GM19239 (cell line): ENCODE measurements at regions not wholly inside any gene's neighbourhood (a gene's known extent, or its start where the extent isn't known, plus 50 kb on each side); places are given as distances from the start of the nearest gene placed in this dataset.
A peak's percentile ranks its signal among the peaks of the same experiment; 100 is the strongest.
"Not testable (repeated sequence)": the region's sequence is repeated elsewhere in the genome, so short reads cannot be mapped to it uniquely, and the experiment has no call there.

Source experiments
- DNase-seq: peaks from one replicate; pipeline ENCODE4 v3.0.0; 2011; ENCODE audit warnings: low spot score; ENCODE audit not compliant: insufficient read length
- FAIRE-seq: peaks from 2 replicates; lab custom pipeline; 2011; peaks lifted over from hg19 to GRCh38; lab: Jason Lieb, UNC

DNA sequence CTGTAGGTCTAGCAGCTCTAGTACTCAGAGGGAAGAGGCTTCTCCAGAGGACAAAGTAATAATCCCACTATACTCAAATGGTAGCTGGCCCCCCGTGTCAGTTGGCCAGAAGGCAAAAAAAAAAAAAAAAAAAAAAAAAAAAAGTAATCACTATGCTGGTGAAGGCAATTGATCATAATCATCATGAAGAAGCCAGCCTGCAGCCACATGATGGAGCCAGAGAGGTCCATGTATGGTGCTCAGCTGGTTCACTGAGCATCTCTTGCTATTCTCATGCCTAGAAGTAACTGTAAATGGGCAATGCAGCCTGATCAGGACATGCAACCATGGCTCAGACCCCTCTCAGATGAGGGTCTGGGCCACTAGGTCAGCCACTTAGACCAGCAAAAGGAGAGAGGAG is 378.8 kb downstream of the MED13L start:
- FAIRE-seq (no peak), DNase-seq (no peak)

DNA sequence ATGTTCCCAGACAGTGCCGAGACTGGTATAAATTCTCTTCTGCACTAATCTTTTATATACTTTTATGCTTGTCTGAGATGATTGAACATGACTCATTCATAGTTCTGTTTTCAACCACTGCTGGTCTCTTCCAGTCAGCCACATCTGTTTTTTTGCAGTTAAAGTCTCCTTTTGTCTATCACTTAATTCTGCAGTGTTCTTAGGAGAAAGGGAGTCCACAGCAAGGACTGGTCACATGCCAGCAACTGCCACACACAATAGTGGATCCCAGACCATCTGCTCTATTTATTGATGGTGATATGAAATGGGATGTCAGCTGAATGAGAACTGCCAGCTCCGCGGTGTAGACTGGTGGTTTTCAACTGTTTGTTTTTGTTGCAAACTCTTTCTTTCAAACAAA is 379.8 kb downstream of the MED13L start:
- no peak for DNase-seq
- FAIRE-seq, result no peak

DNA sequence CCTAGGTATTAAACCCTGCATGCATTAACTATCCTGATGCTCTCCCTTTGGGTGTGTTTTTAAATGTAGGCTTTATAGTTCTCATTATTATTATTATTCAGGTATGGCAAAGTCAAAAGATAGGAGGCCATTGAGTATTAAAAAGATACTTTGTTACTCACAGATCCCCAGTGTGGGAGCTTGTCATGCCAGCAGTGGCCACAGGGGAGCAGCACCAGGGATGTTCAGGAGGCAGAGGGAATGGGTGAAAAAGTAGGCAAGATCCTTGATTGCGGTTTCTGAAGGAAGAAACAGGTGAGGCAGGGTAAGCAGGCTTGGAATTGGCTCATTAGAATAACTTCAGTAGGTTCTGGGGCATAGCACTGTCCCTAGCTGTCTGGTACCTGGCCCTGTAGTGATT is 382.2 kb downstream of the MED13L start:
- DNase-seq (no peak), FAIRE-seq (no peak)

DNA sequence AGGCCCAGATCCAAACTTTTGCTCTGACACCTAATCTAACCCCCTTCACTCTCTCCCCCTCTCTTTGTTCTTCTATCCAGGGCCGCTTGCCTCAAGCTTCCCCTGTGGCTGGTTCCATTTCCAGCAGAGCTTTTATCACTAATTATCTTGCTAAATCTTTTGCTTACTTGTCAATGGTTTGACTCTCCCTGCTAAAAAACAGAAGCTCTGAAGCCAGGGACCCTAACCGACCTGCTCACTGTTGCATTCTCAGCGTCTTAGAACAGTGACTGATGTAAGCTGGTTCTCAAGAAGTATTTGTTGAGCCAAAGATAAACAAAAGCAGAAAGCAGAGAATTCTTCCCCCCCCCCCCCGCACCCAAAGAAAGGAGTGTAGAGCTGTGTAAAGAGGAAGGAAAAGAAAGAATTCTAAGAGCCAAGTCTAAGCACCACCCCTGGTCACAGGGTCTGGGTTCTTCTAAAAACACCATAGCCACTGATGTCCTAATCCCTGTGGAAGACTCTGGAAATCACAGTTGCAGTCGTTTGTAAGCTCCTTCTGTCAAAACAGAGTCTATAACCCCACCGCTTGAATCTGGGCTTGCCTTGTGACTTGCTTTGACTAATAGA is 385.8 kb downstream of the MED13L start:
- no peak for DNase-seq
- no peak for FAIRE-seq

- DNase-seq (no peak), FAIRE-seq (no peak)
These were observed 390.8 kb downstream of the MED13L start for GRCh38 chr12:115886666-115887065.

DNA sequence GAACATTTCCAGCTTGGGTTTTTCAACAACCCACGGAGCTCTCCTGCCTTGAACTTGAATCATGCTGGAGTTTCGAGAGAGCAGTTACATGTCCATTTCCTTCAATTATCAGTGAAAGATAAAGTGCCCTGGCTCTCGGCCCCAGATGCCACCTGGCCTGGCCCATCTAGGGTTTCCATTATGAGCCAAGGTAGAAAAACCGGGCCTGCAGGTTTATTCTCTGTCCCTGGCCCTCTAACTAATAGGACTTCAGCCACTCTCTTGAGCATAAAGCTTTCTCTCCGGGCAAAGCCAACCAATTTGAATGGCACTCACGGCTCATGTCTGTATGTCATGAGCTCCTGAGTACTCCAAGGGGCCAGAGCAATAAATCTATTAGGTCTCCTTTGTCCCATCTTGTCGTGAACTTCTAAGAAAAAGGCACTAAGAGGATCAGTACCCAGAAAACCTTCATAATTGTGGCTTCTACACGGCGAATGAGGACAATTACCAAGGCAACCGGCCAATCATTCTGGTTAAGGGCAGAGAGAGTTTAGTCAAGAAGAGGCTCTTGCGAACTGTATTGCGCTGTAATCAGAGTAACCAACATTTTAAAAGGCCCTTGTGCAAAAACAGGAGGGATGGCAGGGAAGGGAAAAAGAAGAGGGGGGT is 392.3 kb downstream of the MED13L start:
- FAIRE-seq (no peak), DNase-seq (no peak)

DNA sequence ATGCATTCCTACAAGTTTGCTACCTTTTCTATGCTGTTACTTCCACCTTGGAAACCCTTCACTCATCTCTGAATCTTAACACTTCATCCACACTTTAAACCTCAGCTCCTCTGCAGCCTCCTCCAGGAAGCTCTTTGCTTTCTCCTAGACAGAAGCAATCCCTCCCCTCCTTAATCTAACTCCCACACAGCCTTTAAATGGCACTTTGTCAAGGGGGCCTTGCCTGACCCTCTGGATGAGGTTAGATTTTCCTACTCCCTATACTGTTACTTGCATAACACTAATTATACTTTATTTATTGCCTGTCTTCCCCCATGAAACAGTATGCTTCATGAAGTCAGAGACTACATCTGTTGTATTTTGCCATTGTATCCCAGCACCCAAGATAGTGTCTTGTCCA is 394.6 kb downstream of the MED13L start:
- DNase-seq (no peak), FAIRE-seq (no peak)

DNA sequence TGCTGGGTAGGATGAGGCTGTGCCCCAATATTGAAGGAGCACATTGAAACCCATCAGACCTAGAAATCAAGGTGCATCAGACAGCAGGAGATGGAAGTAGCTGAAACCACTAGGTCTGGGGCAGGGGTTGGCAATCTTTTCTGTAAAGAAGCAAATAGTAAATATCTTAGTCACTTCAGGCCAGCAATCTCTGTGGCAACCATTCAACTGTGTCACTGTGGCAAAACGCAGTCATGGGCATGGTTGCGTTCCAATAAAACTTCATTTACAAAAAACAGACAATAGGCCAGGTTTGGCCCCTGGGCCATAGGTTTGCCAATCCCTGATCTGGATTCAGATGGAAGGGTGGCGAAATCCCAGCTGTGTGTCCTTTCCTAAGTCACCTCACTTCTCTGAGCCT is 397.3 kb downstream of the MED13L start:
- FAIRE-seq, result no peak
- DNase-seq, result no peak

- DNase-seq (no peak), FAIRE-seq (no peak)
These were observed 398.1 kb downstream of the MED13L start for GRCh38 chr12:115879354-115879753.

DNA sequence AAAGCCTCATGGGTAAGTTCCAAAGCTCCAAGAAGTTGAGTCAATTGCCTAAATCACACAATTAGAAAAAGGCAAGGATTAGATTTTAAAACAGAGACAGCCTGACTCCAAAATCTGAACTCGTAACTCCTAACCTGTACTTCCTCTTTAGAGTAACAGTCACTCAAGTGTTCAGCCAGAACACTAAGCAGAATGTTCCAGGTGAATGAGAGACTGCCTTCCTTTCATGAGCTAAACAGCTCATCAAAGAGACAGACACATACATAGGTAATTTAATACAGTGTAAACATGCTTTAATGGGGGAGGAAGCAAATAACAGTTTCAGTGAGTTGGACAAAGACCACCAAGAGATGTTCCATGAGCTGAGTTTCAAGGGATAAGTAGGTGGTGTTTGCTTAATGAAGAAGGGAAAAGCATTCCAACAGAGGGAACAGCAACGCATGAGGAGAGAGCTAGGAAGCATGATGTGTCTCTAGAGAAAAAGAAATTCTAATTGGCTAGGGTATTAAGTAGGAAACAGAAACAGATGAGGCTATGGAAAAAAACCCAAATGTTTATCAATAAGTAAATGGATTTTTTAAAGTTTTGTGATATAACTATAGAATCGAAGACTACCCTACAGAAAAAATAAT is 403.9 kb downstream of the MED13L start:
- FAIRE-seq (no peak), DNase-seq (no peak)

- DNase-seq (no peak), FAIRE-seq (no peak)
These were observed 404.6 kb downstream of the MED13L start for GRCh38 chr12:115872919-115873357.

DNA sequence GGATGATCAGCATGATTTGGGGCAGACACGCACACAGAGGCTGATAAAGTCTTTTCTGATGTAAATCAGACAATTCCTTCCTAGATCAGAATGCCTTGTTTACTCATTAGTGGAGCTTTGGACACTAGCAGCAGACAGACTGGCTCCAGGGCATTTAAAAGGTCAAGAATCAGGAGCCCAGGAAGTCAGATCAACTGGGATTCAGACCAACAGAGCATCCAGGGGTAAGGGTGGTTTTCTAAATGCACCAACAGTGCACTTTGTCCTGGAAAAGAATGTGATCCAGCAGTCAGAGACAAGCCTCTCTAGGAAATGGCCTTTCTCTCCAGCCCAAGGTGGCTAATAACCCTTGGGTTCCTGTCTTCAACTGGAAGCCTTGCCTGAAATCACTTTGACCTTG is 405.3 kb downstream of the MED13L start:
- no peak for DNase-seq
- FAIRE-seq, result no peak

- DNase-seq (peak; percentile 29), FAIRE-seq (peak; percentile 39)
These were observed 405.8 kb downstream of the MED13L start for GRCh38 chr12:115871714-115872113.

DNA sequence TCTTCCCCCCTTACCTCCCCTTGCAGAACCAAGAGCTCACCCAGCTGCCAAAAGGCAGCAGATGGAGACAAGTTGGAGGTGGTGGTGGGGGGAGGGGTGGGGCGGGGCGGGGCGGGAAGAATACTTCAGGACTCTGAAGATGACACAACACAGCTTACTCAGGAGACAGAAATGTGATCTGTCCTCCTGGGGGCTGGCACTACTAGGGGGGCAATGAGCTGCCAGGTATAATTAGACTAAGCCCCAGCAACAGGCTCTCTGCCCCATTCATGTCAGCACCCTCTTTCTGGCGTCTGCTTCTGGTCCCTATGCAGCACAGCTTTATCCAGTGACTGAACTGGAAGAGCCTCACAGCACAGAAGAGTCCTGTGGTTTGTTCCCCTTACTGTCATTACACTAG is 407.0 kb downstream of the MED13L start:
- DNase-seq (no peak), FAIRE-seq (no peak)

- DNase-seq, result no peak
- FAIRE-seq, result no peak
These were observed 407.5 kb downstream of the MED13L start for GRCh38 chr12:115870021-115870420.

- DNase-seq (no peak), FAIRE-seq (no peak)
These were observed 407.9 kb downstream of the MED13L start for GRCh38 chr12:115869604-115870003.

DNA sequence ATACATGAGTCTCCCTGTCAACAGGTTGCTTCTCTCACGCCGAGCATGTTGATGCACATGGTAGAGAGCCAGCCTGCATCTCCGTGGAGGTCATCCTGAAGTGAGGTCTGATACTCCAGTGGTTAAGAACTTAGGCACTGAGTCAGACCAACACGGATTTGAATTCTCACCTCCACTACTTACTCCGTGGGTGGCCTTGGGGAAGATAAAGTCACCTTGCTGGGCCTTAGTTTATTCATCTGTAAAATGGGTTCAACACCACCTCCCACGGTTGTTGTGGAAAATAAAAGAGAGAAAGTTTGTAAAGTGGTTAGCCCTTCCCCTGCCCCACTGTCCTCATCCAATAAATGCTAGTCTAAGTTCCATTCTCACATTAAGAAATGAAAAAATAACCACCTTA is 408.9 kb downstream of the MED13L start:
- FAIRE-seq (no peak), DNase-seq (no peak)

- no peak for FAIRE-seq
These were observed 409.6 kb downstream of the MED13L start for GRCh38 chr12:115867854-115868253.

DNA sequence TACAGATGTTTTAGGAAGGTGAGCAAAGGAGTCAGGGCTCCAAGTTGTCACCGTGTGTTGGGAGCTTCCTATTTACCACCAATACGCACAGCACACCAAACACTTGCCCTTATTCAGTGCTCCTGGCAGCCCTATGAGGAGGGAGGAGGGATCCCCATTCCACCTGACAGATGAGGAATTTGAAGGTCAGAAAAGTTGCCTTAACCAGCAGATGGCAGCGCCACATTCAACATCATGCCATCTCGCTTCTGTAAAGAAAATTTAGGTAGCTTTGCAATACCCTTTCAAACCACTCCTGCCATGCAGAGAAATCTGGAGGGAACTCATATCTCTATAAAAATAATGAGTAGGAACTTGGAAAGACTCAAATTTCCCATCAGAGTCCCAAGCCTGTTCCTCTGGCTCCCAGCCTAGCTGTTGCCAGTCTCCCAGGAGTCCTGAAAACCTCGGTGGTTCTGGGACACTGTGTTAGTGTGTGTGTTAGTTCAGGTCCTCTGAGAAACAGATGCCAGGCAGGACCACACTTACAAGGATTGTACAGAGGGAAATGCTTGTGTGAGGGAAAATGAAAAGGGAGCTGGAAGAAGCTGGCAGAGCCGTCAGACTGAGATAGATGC is 410.5 kb downstream of the MED13L start:
- DNase-seq, result no peak
- FAIRE-seq, result no peak

More at GRCh38 chr12:115867854-115868253, 409.6 kb downstream of the MED13L start:
- no peak for DNase-seq

DNA sequence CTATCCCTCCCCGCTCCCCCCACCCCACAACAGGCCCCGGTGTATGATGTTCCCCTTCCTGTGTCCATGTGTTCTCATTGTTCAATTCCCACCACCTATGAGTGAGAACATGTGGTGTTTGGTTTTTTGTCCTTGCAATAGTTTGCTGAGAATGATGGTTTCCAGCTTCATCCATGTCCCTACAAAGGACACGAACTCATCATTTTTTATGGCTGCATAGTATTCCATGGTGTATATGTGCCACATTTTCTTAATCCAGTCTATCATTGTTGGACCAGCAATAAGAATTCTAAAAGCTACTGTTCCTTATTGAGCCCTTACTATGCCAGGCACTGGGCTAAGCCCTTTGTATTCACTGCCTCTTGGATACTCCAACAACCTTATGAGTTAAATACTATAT is 411.2 kb downstream of the MED13L start:
- not testable (repeated sequence) for FAIRE-seq, DNase-seq

- DNase-seq (no peak), FAIRE-seq (no peak)
These were observed 413.1 kb downstream of the MED13L start for GRCh38 chr12:115864396-115864795.
